Thoracic aorta (tissue), 2 donors: ENCODE measurements at regions not wholly inside any gene's neighbourhood (a gene's known extent, or its start where the extent isn't known, plus 50 kb on each side); places are given as distances from the start of the nearest gene placed in this dataset.

Experiments used
- ATAC-seq: fragments of 150-250 bp; one replicate; pipeline ENCODE4 v1.8.0; 2017; ENCODE audit warnings: low read depth; ENCODE audit not compliant: insufficient number of reproducible peaks, low FRiP score
- DNase-seq: peaks from one replicate; pipeline ENCODE4 v3.0.0-alpha.2; 2020; ENCODE audit warnings: low spot score
- H3K27ac ChIP-seq, 2 donors: fragments of 200-600 bp; sonication (generic); 1 replicate in 1 of 2; 2 replicates in 1 of 2; pipeline ENCODE4 v1.5.1; 2016; ENCODE audit warnings: mild to moderate bottlenecking in 2 of 2, moderate library complexity in 2 of 2
- H3K27me3 ChIP-seq: fragments of 200-600 bp; sonication (generic); replicated peaks from 2 replicates; pipeline ENCODE4 v1.6.0; 2016; ENCODE audit warnings: mild to moderate bottlenecking; ENCODE audit not compliant: insufficient read depth
- H3K36me3 ChIP-seq: fragments of 200-600 bp; sonication (generic); one replicate; pipeline ENCODE4 v1.5.1; 2016
- H3K4me1 ChIP-seq, 2 donors: fragments of 200-600 bp; sonication (generic); 1 replicate in 1 of 2; 2 replicates in 1 of 2; pipeline versions ENCODE4 v1.5.1 to v1.6.0; 2016; ENCODE audit warnings: low read depth in 2 of 2, mild to moderate bottlenecking in 1 of 2; ENCODE audit not compliant: control insufficient read depth in 1 of 2
- H3K4me3 ChIP-seq: fragments of 200-600 bp; sonication (generic); 2 replicates; pipeline ENCODE4 v1.5.1; 2016; ENCODE audit warnings: mild to moderate bottlenecking
- H3K9me3 ChIP-seq: fragments of 200-600 bp; sonication (generic); 2 replicates; pipeline ENCODE4 v1.5.1; 2016
- TF ChIP-seq, protein P1 (sequence below): fragments of 200-600 bp; sonication (generic); IDR thresholded peaks from one replicate; pipeline ENCODE4 v1.5.1; 2019; ENCODE audit warnings: antibody characterized with exemption

- Histone ChIP-seq H3K4me3 (no peak overlapping the region), H3K9me3 (no peaks in the 10 kb centered on the region), H3K4me1 (no peaks in the 10 kb centered on the region), H3K27me3 (no peaks in the 10 kb centered on the region), H3K36me3 (no peaks in the 10 kb centered on the region), H3K27ac (no peak overlapping the region)
- no peak for ATAC-seq
- TF ChIP-seq, protein P1, sequence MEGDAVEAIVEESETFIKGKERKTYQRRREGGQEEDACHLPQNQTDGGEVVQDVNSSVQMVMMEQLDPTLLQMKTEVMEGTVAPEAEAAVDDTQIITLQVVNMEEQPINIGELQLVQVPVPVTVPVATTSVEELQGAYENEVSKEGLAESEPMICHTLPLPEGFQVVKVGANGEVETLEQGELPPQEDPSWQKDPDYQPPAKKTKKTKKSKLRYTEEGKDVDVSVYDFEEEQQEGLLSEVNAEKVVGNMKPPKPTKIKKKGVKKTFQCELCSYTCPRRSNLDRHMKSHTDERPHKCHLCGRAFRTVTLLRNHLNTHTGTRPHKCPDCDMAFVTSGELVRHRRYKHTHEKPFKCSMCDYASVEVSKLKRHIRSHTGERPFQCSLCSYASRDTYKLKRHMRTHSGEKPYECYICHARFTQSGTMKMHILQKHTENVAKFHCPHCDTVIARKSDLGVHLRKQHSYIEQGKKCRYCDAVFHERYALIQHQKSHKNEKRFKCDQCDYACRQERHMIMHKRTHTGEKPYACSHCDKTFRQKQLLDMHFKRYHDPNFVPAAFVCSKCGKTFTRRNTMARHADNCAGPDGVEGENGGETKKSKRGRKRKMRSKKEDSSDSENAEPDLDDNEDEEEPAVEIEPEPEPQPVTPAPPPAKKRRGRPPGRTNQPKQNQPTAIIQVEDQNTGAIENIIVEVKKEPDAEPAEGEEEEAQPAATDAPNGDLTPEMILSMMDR = no peak
- no peak for DNase-seq
These were observed 202.3 kb downstream of the HERPUD2 start for GRCh38 chr7:35492451-35493175.

GRCh38 chr7:35491233-35491632 is 203.7 kb downstream of the HERPUD2 start:
- Histone ChIP-seq H3K27me3 (no peaks in the 10 kb centered on the region), H3K4me3 (no peak overlapping the region), H3K4me1 (no peaks in the 10 kb centered on the region), H3K9me3 (no peaks in the 10 kb centered on the region), H3K27ac (no peak overlapping the region), H3K36me3 (no peaks in the 10 kb centered on the region)
- TF ChIP-seq, protein P1 = no peak
- DNase-seq (no peak), ATAC-seq (no peak)

DNA sequence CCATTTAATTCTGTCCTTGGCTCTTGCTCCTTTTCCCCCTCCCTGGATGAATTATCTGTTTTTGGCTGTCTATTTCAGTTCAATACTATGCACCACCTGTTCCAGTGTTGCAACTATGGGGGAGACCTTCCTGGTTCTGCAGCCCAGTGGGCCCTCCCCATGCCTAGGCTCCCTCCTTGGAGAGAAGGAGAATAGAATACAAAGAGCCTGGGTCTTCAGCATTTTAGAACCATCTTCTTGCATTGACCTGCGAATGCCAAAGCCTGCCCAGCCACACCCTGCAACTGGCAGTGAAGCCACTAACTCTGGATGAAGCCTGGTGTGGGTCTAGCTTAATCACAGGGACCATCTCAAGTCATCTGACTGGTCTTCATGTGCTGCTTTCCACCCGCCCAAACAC is 207.1 kb downstream of the HERPUD2 start:
- DNase-seq (no peak), ATAC-seq (no peak)
- Histone ChIP-seq H3K9me3 (no peaks in the 10 kb centered on the region), H3K27me3 (no peaks in the 10 kb centered on the region), H3K4me1 (no peaks in the 10 kb centered on the region), H3K27ac (no peak overlapping the region), H3K4me3 (no peak overlapping the region), H3K36me3 (no peaks in the 10 kb centered on the region)
- TF ChIP-seq, protein P1 = no peak

DNA sequence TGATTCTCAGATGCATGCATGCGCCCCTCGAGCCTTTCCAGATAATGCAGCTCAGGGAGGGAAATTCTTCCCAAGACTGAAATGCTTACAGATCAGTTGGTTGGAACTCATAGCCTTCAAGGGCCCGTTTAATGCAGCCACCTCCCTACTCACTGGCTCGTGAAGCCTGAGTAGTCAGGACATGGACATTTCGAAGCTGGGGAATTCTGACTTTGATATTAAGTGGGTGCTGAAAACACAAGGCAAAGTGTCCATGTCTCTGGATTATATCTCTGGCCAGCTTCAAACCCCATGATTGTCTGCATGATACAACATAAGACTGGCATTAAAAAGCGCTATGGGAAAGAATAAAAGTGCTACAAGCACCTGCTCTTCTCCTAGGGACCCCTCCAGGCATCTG is 207.5 kb downstream of the HERPUD2 start:
- H3K36me3 ChIP-seq = no peaks in the 10 kb centered on the region
- TF ChIP-seq, protein P1 = no peak
- DNase-seq (no peak), ATAC-seq (no peak)
- H3K9me3 ChIP-seq = no peaks in the 10 kb centered on the region
- H3K27me3 ChIP-seq = no peaks in the 10 kb centered on the region
- no peak overlapping the region for H3K27ac ChIP-seq
- no peaks in the 10 kb centered on the region for H3K4me1 ChIP-seq
- no peak overlapping the region for H3K4me3 ChIP-seq

DNA sequence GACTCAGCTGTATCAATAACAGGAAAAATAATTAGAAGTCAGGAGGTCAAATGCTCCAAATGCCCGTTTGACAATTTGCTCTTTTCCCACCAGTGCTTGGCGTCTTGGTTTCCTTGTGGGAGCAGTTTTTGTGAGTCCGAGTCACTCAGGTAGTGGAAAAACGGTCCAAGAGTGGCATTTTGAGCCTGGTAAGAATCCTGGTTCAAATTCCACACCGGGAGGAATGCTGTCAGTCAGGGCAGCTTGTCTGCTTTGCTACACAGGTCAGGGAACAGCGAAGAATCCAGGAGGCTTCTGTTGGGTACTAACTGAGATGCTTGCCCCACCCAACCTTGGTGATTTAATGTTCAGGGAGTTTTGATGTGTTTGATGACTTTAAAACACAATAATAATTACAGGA is 209.5 kb downstream of the HERPUD2 start:
- DNase-seq (no peak), ATAC-seq (no peak)
- H3K4me1 ChIP-seq = no peaks in the 10 kb centered on the region
- no peak overlapping the region for H3K4me3 ChIP-seq
- TF ChIP-seq, protein P1 = no peak
- no peak overlapping the region for H3K27ac ChIP-seq
- H3K9me3 ChIP-seq = no peaks in the 10 kb centered on the region
- no peaks in the 10 kb centered on the region for H3K36me3 ChIP-seq
- no peaks in the 10 kb centered on the region for H3K27me3 ChIP-seq
